GM20000 (cell line): ENCODE measurements at regions not wholly inside any gene's neighbourhood (a gene's known extent, or its start where the extent isn't known, plus 50 kb on each side); places are given as distances from the start of the nearest gene placed in this dataset.

Source experiments
- DNase-seq: peaks from one replicate; pipeline ENCODE4 v3.0.0; 2012; ENCODE audit warnings: low spot score
- TF ChIP-seq, protein P1 (sequence below): IDR thresholded peaks from 2 replicates; pipeline ENCODE4 v1.5.1; 2012; ENCODE audit warnings: mild to moderate bottlenecking, control low read depth; ENCODE audit errors: extremely low read depth, missing control alignments

DNA sequence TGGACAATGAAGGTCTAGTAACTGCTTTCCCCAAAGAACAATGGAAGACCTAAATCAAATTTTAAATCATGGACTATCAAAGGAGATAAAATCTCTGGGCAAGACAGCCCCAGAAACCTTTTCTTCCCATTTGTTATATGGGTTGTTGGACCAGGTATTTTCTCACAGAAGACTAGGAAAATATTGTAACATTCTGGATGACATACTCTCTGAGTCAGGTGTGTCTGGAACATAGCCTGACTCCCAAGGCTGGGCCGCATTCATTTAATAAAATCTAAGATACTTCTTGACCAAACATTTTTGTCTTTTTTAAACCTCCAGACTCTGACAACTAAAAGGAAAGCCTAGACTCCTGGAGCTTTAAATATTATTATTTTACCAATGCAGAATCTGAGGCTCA, 87.9 kb downstream of the ATP23 start:
- no peak for DNase-seq
- TF ChIP-seq, protein P1, sequence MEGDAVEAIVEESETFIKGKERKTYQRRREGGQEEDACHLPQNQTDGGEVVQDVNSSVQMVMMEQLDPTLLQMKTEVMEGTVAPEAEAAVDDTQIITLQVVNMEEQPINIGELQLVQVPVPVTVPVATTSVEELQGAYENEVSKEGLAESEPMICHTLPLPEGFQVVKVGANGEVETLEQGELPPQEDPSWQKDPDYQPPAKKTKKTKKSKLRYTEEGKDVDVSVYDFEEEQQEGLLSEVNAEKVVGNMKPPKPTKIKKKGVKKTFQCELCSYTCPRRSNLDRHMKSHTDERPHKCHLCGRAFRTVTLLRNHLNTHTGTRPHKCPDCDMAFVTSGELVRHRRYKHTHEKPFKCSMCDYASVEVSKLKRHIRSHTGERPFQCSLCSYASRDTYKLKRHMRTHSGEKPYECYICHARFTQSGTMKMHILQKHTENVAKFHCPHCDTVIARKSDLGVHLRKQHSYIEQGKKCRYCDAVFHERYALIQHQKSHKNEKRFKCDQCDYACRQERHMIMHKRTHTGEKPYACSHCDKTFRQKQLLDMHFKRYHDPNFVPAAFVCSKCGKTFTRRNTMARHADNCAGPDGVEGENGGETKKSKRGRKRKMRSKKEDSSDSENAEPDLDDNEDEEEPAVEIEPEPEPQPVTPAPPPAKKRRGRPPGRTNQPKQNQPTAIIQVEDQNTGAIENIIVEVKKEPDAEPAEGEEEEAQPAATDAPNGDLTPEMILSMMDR = no peak

DNA sequence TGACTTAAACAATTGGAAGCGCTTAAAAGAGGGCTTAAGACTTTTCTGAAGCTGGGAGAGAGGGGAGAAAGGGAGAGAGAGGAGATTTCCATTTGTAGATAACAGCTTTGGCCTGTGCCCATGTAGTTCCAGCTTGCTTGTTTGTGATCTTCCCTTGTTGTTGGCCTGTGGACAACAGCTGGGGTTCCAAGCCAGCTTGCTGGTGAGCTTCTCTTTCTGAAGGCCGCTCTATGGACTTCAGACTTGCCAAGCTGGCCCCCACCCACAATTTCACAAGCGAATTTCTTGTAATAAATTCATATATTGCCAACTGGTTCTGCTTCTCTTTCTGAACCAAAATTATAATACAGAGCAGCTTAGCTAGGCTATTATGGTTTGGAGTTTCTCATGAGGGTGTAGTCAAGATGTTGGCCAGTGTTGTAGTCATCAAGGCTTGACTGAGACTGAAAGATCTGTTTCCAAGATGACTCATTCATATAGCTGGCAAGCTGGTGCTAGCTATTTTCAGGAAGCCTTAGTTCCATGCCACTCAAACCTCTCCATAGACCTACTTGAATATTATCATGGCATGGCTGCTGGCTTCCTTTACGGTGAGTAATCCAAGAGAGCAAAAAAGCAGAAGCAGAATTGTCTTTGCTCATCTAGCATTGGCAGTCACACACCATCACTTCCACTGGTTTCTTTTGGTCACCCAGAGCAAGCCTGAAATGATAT, 89.4 kb downstream of the ATP23 start:
- no peak for DNase-seq

DNA sequence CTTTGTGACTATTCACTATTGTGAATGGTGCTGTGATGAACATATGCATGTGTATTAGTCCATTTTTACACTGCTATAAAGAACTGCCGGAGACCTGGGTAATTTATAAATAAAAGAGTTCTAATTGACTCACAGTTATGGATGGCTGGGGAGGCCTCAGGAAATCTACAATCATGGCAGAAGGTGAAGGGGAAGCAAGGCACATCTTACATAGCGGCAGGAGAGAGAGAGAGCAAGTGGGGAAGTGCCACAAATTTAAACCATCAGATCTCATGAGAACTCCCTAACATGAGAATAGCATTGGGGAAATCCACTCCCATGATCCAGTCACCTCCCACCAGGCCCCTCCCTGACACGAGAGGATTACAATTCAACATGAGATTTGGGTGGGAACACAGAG, 90.8 kb downstream of the ATP23 start:
- TF ChIP-seq, protein P1 = no peak
- no peak for DNase-seq

More for the DNA sequence above, 89.4 kb downstream of the ATP23 start:
- TF ChIP-seq, protein P1 = no peak

DNA sequence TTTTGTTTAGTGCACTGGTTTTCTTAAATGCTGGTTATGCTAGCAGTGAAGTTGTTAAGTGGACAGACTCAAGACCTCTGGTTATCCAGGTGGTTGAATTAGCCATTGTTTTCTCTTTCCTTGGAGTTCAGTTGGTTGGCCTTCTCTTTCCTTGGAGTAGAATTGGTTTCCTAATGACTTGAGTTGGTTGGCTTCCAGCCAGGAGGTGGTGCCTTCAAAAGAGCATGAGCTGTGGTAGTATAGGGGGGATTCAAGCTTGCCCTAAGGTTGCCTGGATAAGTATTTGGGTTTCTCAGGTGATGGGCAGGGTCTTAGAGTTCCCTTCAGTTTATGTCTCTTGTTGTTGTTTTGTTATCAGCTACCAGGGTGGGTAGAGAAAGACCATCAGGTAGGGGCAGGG, 92.5 kb downstream of the ATP23 start:
- TF ChIP-seq, protein P1 = no peak
- DNase-seq = no peak

DNA sequence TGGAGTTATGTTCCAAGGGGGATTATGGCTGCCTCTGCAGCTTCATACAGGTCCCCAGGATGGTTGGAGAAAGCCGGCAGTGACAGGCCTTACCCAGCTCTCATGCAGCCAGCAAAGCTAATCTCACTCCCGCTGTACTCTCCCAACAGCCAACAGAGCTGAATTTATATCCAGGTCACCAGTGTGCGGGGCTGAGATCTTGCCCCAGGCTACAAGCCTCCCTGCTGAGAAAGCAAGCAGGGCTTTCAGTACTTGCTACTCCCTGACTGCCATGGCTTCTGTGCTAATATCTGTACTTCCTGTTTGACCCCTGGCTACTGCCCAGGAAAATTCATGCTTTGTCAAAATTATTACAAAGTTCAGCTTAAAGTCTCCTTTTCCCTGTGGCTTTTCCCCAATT, 92.9 kb downstream of the ATP23 start:
- DNase-seq = no peak

DNA sequence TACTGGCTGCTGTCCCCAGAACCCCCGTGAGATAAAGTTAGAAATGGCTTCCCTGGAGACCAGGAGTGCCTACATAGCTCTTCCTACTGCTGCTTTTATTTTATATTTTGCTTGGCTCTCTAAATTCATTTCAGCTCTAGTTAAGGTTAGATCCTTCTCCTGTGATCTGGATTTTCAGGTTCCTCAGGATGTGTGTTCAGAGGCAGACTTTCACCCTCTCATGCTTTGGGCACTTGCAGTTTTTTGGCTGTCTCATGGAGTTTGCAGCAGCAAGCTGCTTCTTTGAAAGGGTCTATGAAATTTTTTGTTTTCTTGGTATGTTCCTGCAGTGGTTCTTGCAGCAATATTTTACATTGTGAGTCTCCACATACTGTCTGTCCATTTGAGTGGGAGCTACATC, 93.3 kb downstream of the ATP23 start:
- no peak for DNase-seq
- TF ChIP-seq, protein P1 = no peak

More for the DNA sequence above, 92.9 kb downstream of the ATP23 start:
- TF ChIP-seq, protein P1 = no peak

DNA sequence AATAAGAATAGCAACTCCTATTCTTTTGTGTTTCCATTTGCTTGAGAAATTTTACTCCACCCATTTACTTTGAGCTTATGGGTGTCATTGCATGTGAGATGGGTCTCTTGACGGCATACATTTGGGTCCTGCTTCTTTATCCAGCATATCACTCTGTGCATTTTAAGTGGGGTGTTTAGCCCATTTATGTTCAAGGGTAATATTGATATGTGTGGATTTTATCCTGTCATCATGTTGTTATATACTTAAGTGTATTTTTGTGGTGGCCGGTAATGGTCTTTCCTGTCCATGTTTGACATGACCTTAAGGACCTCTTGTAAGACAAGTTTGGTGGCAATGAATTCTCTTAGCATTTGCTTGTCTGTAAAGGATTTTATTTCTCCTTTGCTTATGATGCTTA, 100.1 kb downstream of the ATP23 start:
- TF ChIP-seq, protein P1 = no peak
- DNase-seq = no peak
